ENCODE measurements at regions not wholly inside any gene's neighbourhood (a gene's known extent, or its start where the extent isn't known, plus 50 kb on each side); places are given as distances from the start of the nearest gene placed in this dataset.

GRCh38 chr5:4831325-4831724 is 308.8 kb upstream of the ADAMTS16 start:
- DNase-seq: no peak
- TF ChIP-seq EP300 (IDR thresholded peaks at IDR 0.05) (no peak), CTCF (IDR thresholded peaks at IDR 0.05) (no peak), POLR2AphosphoS5 (IDR thresholded peaks at IDR 0.05) (no peak)
- no peaks in the 10 kb centered on the region for H3K9me3 ChIP-seq
- H3K4me3 ChIP-seq: no peak overlapping the region
- H3K36me3 ChIP-seq: no peaks in the 10 kb centered on the region
- intact Hi-C loops (cut with DNase I; ENCODE audit: low total_unique reads): no loop called here
- no peak overlapping the region for H3K27ac ChIP-seq
- WGBS, 5 donors: 23 to 45% (median 28%) methylated on average over 1 of the region's 1 CpG
- no peaks in the 10 kb centered on the region for H3K27me3 ChIP-seq
- H3K4me1 ChIP-seq: no peaks in the 10 kb centered on the region

- 51 to 64% (median 58%) methylated on average over 5 of the region's 5 CpGs for whole genome bisulfite sequencing, 5 donors
- Histone ChIP-seq H3K4me3 (no peak overlapping the region), H3K36me3 (no peaks in the 10 kb centered on the region), H3K27me3 (no peaks in the 10 kb centered on the region), H3K9me3 (peaks cover 0 to 2% (median 0%) of the 10 kb centered on the region in 4 donors), H3K27ac (no peak overlapping the region), H3K4me1 (no peaks in the 10 kb centered on the region)
- TF ChIP-seq POLR2AphosphoS5 (IDR thresholded peaks at IDR 0.05): no peak
- TF ChIP-seq POLR2A (IDR thresholded peaks at IDR 0.05): no peak
- TF ChIP-seq CTCF (IDR thresholded peaks at IDR 0.05): no peak
- intact Hi-C loops (cut with DNase I; ENCODE audit: low total_unique reads): no loop called here
- no peak for DNase-seq
Observed at GRCh38 chr5:4832471-4832870, 307.7 kb upstream of the ADAMTS16 start.

GRCh38 chr5:4833104-4833738 is 306.9 kb upstream of the ADAMTS16 start:
- H3K9me3 ChIP-seq: peaks cover 0 to 7% (median 0%) of the 10 kb centered on the region in 4 donors
- intact Hi-C loops (cut with DNase I; ENCODE audit: low total_unique reads): no loop called here
- DNase-seq: no peak
- H3K27ac ChIP-seq: no peak overlapping the region
- no peaks in the 10 kb centered on the region for H3K36me3 ChIP-seq
- WGBS, 5 donors: 49 to 71% (median 65%) methylated on average over 4 of the region's 4 CpGs
- H3K27me3 ChIP-seq: no peaks in the 10 kb centered on the region
- no peak for TF ChIP-seq EP300 (IDR thresholded peaks at IDR 0.05)
- no peak for TF ChIP-seq POLR2AphosphoS5 (IDR thresholded peaks at IDR 0.05)
- TF ChIP-seq POLR2A (IDR thresholded peaks at IDR 0.05): no peak
- no peak for TF ChIP-seq CTCF (IDR thresholded peaks at IDR 0.05)
- no peak overlapping the region for H3K4me3 ChIP-seq
- no peaks in the 10 kb centered on the region for H3K4me1 ChIP-seq

- intact Hi-C loops (cut with DNase I; ENCODE audit: low total_unique reads): no loop called here
- Histone ChIP-seq H3K4me1 (no peaks in the 10 kb centered on the region), H3K36me3 (no peaks in the 10 kb centered on the region), H3K4me3 (no peak overlapping the region), H3K9me3 (peaks cover 0 to 13% (median 0%) of the 10 kb centered on the region in 4 donors), H3K27me3 (no peaks in the 10 kb centered on the region), H3K27ac (no peak overlapping the region)
- TF ChIP-seq POLR2A (IDR thresholded peaks at IDR 0.05) (no peak), CTCF (IDR thresholded peaks at IDR 0.05) (no peak), EP300 (IDR thresholded peaks at IDR 0.05) (no peak), POLR2AphosphoS5 (IDR thresholded peaks at IDR 0.05) (no peak)
- no peak for DNase-seq
- WGBS, 5 donors: 91 to 95% (median 93%) methylated on average over 21 to 28 of the region's 28 CpGs; no CpG with 5 or more reads in 1 of the 5 donors
Observed at GRCh38 chr5:4837489-4838058, 302.6 kb upstream of the ADAMTS16 start.
